NCI-H2081 (cell line): ENCODE measurements at regions not wholly inside any gene's neighbourhood (a gene's known extent, or its start where the extent isn't known, plus 50 kb on each side); places are given as distances from the start of the nearest gene placed in this dataset.

Experiments used
- DNase-seq, 2 experiments: peaks; one replicate each; lab custom pipeline; 2025; lab: John Stamatoyannopoulos, UW

GRCh38 chr6:155994086-155994485, 538.4 kb upstream of the NOX3 start:
- no peak for DNase-seq

GRCh38 chr6:155993240-155993639, 537.6 kb upstream of the NOX3 start:
- DNase-seq = no peak

GRCh38 chr6:155985660-155986138, 530.1 kb upstream of the NOX3 start:
- DNase-seq = peak; percentile 43 to 84

DNA sequence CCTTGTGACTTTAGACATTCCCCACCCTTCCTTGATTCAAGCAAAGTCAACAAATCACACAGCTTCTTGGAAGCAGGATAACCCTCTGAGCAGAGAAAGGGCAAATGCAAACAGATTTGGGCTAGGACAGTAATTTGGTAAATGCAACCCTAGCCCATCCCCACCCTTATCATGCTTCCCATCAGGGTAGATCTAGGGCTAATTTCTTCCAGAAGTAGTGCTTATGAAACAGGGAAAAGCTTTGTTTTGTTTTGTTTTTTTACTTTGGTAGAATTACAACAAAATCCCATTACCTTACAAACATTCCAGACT, 525.1 kb upstream of the NOX3 start:
- no peak for DNase-seq

GRCh38 chr6:155980014-155980767, 524.6 kb upstream of the NOX3 start:
- no peak for DNase-seq

GRCh38 chr6:155975506-155975905, 519.9 kb upstream of the NOX3 start:
- no peak for DNase-seq

- no peak for DNase-seq
Observed at GRCh38 chr6:155974811-155975323, 519.2 kb upstream of the NOX3 start.

DNA sequence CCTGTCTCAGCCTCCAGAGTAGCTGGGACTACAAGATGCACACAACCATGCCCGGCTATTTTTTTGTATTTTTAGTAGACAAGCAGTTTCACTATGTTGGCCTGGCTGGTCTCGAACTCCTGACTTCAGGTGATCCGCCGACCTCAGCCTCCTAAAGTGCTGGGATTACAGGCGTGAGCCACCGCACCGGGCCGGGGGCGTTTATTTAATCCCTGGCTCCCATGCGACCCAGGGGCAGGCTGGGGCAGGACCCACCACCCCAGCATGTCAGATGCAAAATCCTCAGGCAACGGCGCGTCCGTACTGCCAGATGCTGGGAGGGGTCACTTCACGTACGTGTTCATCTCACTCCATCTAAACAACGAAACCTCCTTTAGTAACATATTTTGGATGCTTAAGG, 518.7 kb upstream of the NOX3 start:
- no peak for DNase-seq

GRCh38 chr6:155970876-155971708, 515.5 kb upstream of the NOX3 start:
- no peak for DNase-seq

DNA sequence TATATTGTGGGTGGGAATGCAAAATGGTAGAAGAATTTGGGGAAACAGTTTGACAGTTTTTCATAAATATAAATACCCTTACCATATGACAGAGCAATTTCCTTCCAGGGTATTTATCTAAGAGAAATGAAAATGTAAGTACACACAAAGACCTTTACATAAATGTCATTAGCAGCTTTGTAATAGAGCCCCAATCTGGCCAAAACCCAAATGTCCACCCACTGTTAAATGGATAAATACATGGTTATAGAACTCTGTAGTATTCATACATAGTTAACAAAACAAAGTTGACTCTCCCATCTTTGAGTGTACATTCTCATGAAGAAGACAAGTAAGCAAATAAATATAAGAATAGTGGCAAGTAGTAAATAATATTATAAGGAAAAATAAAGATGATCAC, 514.8 kb upstream of the NOX3 start:
- peak in 1 of 2 experiments; percentile 10 for DNase-seq

- DNase-seq = no peak
Observed at GRCh38 chr6:155968921-155969320, 513.3 kb upstream of the NOX3 start.

GRCh38 chr6:155967322-155967721, 511.7 kb upstream of the NOX3 start:
- no peak for DNase-seq

GRCh38 chr6:155964544-155964943, 508.9 kb upstream of the NOX3 start:
- no peak for DNase-seq

GRCh38 chr6:155962276-155962675, 506.6 kb upstream of the NOX3 start:
- no peak for DNase-seq

GRCh38 chr6:155959898-155960495, 504.4 kb upstream of the NOX3 start:
- peak; percentile 75 to 96 for DNase-seq

DNA sequence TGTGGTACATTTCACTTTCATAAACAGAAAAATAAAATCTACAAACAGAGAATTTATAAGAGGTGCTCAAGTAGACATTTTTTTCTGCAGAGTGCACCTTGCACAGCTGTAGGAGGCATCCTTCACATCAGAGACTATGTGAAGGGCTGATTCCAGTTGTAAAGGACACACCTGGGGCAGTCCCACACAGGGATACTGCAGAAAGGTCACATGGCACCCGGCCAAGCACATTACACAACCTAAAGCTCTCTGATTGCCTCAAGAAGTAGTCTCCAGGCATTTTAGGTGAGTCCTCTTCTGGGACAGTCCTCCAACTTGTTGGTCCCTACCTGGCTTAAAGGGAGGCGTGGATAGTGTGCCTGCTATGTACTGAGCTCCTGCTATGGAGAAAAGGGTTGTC, 502.9 kb upstream of the NOX3 start:
- no peak for DNase-seq

DNA sequence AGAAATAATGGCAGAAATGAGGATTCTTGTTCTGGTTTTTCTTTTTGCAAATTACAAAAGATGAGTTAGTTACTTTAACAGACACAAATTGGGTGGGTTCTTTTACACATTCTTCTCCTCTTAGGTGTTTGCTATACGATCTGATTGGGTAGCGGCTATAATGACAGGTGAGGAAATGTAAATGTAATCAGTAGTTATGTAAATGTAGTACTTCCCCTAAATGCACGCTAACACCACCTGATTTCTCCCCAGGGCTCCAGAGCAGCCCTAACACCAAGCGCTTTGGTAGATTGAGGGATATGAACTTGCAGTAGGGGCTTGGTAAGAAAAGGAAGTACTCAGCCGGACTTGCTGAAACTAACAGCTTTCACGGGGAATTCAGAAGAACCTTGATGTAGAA, 499.4 kb upstream of the NOX3 start:
- DNase-seq = no peak

- no peak for DNase-seq
Observed at GRCh38 chr6:155954149-155954548, 498.5 kb upstream of the NOX3 start.

DNA sequence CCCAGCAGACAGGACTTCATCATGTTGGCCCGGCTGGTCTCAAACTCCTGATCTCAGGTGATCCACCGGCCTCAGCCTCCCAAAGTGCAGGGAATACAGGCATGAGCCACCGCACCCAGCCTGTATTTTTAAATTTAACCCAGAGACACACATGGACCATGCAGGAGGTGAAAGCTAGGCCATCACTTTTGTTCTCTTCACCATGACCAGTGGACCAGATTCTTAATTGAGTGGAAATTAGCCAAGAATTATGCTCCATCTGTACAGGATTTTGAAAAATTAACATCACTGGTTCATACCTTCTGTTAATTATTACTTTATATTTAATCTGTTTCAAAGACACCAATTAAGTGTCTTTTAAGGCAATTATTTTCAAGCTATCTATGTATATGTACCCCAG, 493.6 kb upstream of the NOX3 start:
- DNase-seq = no peak

- no peak for DNase-seq
Observed at GRCh38 chr6:155946860-155947259, 491.2 kb upstream of the NOX3 start.

DNA sequence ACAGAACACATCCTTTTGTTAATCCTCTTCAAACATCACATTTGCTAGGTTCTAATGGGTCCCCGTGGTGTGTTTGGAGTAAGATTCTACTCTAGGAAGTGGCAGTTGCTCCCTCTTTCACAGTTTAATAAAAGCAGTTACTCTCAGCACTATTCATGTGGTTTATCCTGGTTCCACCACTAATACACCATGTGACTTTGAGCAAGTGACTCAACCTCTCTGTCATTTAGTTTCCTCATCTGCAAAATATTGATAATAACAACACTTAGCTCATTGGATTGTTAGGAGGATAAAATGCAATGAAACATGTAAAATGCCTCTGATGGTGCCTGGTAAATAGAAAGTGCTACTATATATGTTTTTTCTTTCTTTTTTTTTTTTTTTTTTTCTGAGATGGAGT, 488.0 kb upstream of the NOX3 start:
- no peak for DNase-seq

- peak in 1 of 2 experiments; percentile 13 for DNase-seq
Observed at GRCh38 chr6:155939253-155939652, 483.6 kb upstream of the NOX3 start.

DNA sequence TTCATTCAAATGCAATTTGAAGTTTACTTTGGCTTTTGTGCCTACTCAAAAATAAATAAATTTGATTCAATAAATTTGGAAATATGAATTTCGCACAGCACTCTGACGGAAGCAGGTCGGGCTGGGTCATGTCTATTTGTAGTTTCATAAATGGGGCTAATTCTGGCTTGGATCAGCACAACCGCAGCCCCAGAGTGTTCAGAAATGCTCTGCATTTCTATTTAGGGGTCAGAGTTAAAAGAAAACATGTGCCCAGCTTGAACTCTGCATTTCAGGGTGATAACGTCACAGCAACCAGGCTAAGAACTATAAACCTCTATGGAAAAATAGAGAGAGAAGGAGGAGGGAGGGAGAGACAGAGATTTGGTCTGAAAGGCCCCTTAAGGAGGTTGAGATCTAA, 480.9 kb upstream of the NOX3 start:
- no peak for DNase-seq
